ENCODE measurements at regions not wholly inside any gene's neighbourhood (a gene's known extent, or its start where the extent isn't known, plus 50 kb on each side); places are given as distances from the start of the nearest gene placed in this dataset.
A peak's percentile ranks its signal among the peaks of the same experiment; 100 is the strongest.

- no peak for DNase-seq
Observed at GRCh38 chr2:49465157-49465831, 311.0 kb upstream of the FSHR start.

- no peak for DNase-seq
Observed at GRCh38 chr2:49459314-49459993, 305.1 kb upstream of the FSHR start.

- no peak for DNase-seq
Observed at GRCh38 chr2:49444005-49444404, 289.7 kb upstream of the FSHR start.

- DNase-seq = no peak
Observed at GRCh38 chr2:49426996-49427395, 272.7 kb upstream of the FSHR start.

- no peak for DNase-seq
Observed at GRCh38 chr2:49416252-49416651, 261.9 kb upstream of the FSHR start.

- peak; percentile 54 for DNase-seq
Observed at GRCh38 chr2:49404108-49404507, 249.8 kb upstream of the FSHR start.

- DNase-seq = peak; percentile 34
Observed at GRCh38 chr2:49403637-49404036, 249.3 kb upstream of the FSHR start.

GRCh38 chr2:49379406-49379805 lies 225.1 kb upstream of the FSHR start:
- DNase-seq = no peak

GRCh38 chr2:49371128-49371701 lies 216.9 kb upstream of the FSHR start:
- no peak for DNase-seq

- DNase-seq = no peak
Observed at GRCh38 chr2:49369650-49370049, 215.3 kb upstream of the FSHR start.

GRCh38 chr2:49369101-49369500 lies 214.8 kb upstream of the FSHR start:
- DNase-seq = no peak

- no peak for DNase-seq
Observed at GRCh38 chr2:49367003-49367402, 212.7 kb upstream of the FSHR start.

- DNase-seq = no peak
Observed at GRCh38 chr2:49360407-49360767, 206.1 kb upstream of the FSHR start.

GRCh38 chr2:49359721-49360406 lies 205.5 kb upstream of the FSHR start:
- DNase-seq = no peak

- DNase-seq = no peak
Observed at GRCh38 chr2:49355611-49356010, 201.3 kb upstream of the FSHR start.

- DNase-seq = no peak
Observed at GRCh38 chr2:49351560-49351959, 197.2 kb upstream of the FSHR start.

- no peak for DNase-seq
Observed at GRCh38 chr2:49343638-49344037, 189.3 kb upstream of the FSHR start.

- no peak for DNase-seq
Observed at GRCh38 chr2:49342156-49342555, 187.8 kb upstream of the FSHR start.

GRCh38 chr2:49335546-49335945 lies 181.2 kb upstream of the FSHR start:
- no peak for DNase-seq

- no peak for DNase-seq
Observed at GRCh38 chr2:49332415-49332814, 178.1 kb upstream of the FSHR start.

- no peak for DNase-seq
Observed at GRCh38 chr2:49318531-49318930, 164.2 kb upstream of the FSHR start.

GRCh38 chr2:49309461-49309860 lies 155.1 kb upstream of the FSHR start:
- no peak for DNase-seq

GRCh38 chr2:49306925-49307324 lies 152.6 kb upstream of the FSHR start:
- DNase-seq = peak; percentile 40

- peak; percentile 5 for DNase-seq
Observed at GRCh38 chr2:49298693-49299092, 144.4 kb upstream of the FSHR start.

Data from NCI-H345 (cell line).